ENCODE measurements at regions not wholly inside any gene's neighbourhood (a gene's known extent, or its start where the extent isn't known, plus 50 kb on each side); places are given as distances from the start of the nearest gene placed in this dataset.
"Not testable (repeated sequence)": the region's sequence is repeated elsewhere in the genome, so short reads cannot be mapped to it uniquely, and the experiment has no call there.

- no peaks in the 10 kb centered on the region for H3K36me3 Mint-ChIP-seq
- H3K27ac Mint-ChIP-seq, result no peak overlapping the region
- no peaks in the 10 kb centered on the region for H3K4me1 Mint-ChIP-seq
- H3K27me3 Mint-ChIP-seq, result no peaks in the 10 kb centered on the region
- H3K4me3 Mint-ChIP-seq, result no peak overlapping the region
- H3K9me3 Mint-ChIP-seq, result no peaks in the 10 kb centered on the region
- DNase-seq, result no peak
These were observed 665.0 kb upstream of the SLITRK6 start for GRCh38 chr13:86464193-86464592.

- no peaks in the 10 kb centered on the region for H3K36me3 Mint-ChIP-seq
- no peaks in the 10 kb centered on the region for H3K4me1 Mint-ChIP-seq
- no peaks in the 10 kb centered on the region for H3K27me3 Mint-ChIP-seq
- H3K9me3 Mint-ChIP-seq, result peaks cover 8% of the 10 kb centered on the region
- no peak overlapping the region for H3K27ac Mint-ChIP-seq
- H3K4me3 Mint-ChIP-seq, result no peak overlapping the region
- no peak for DNase-seq
These were observed 675.8 kb upstream of the SLITRK6 start for GRCh38 chr13:86474971-86475370.

- Mint-ChIP-seq H3K27ac (no peak overlapping the region), H3K4me1 (no peaks in the 10 kb centered on the region), H3K4me3 (no peak overlapping the region), H3K27me3 (no peaks in the 10 kb centered on the region), H3K36me3 (no peaks in the 10 kb centered on the region), H3K9me3 (peaks cover 7% of the 10 kb centered on the region)
- no peak for DNase-seq
These were observed 677.4 kb upstream of the SLITRK6 start for GRCh38 chr13:86476656-86477055.

- no peak overlapping the region for H3K27ac Mint-ChIP-seq
- no peaks in the 10 kb centered on the region for H3K36me3 Mint-ChIP-seq
- no peak for DNase-seq
- H3K4me1 Mint-ChIP-seq, result no peaks in the 10 kb centered on the region
- H3K27me3 Mint-ChIP-seq, result no peaks in the 10 kb centered on the region
- no peak overlapping the region for H3K4me3 Mint-ChIP-seq
- peaks cover 4% of the 10 kb centered on the region for H3K9me3 Mint-ChIP-seq
These were observed 687.4 kb upstream of the SLITRK6 start for GRCh38 chr13:86486582-86486981.

GRCh38 chr13:86491121-86491520 lies 691.9 kb upstream of the SLITRK6 start:
- H3K27ac Mint-ChIP-seq, result no peak overlapping the region
- H3K27me3 Mint-ChIP-seq, result no peaks in the 10 kb centered on the region
- H3K4me3 Mint-ChIP-seq, result no peak overlapping the region
- no peaks in the 10 kb centered on the region for H3K4me1 Mint-ChIP-seq
- no peak for DNase-seq
- no peaks in the 10 kb centered on the region for H3K9me3 Mint-ChIP-seq
- no peaks in the 10 kb centered on the region for H3K36me3 Mint-ChIP-seq

GRCh38 chr13:86501931-86502330 lies 702.7 kb upstream of the SLITRK6 start:
- not testable (repeated sequence) for H3K36me3 Mint-ChIP-seq, H3K27ac Mint-ChIP-seq, H3K27me3 Mint-ChIP-seq, H3K4me3 Mint-ChIP-seq, DNase-seq, H3K9me3 Mint-ChIP-seq, H3K4me1 Mint-ChIP-seq

- no peaks in the 10 kb centered on the region for H3K36me3 Mint-ChIP-seq
- H3K4me1 Mint-ChIP-seq, result no peaks in the 10 kb centered on the region
- H3K27me3 Mint-ChIP-seq, result no peaks in the 10 kb centered on the region
- H3K27ac Mint-ChIP-seq, result no peak overlapping the region
- H3K9me3 Mint-ChIP-seq, result peaks cover 5% of the 10 kb centered on the region
- no peak overlapping the region for H3K4me3 Mint-ChIP-seq
- DNase-seq, result no peak
These were observed 711.6 kb upstream of the SLITRK6 start for GRCh38 chr13:86510792-86511191.

GRCh38 chr13:86541461-86541860 lies 742.2 kb upstream of the SLITRK6 start:
- Mint-ChIP-seq H3K27ac (no peak overlapping the region), H3K4me1 (no peaks in the 10 kb centered on the region), H3K36me3 (no peaks in the 10 kb centered on the region)

GRCh38 chr13:86554066-86554465 lies 754.8 kb upstream of the SLITRK6 start:
- Mint-ChIP-seq H3K27ac (no peak overlapping the region), H3K4me3 (no peak overlapping the region), H3K4me1 (no peaks in the 10 kb centered on the region), H3K36me3 (no peaks in the 10 kb centered on the region), H3K9me3 (peaks cover 3% of the 10 kb centered on the region), H3K27me3 (no peaks in the 10 kb centered on the region)
- DNase-seq, result no peak

More at GRCh38 chr13:86541461-86541860, 742.2 kb upstream of the SLITRK6 start:
- no peaks in the 10 kb centered on the region for H3K27me3 Mint-ChIP-seq
- H3K9me3 Mint-ChIP-seq, result peaks cover 4% of the 10 kb centered on the region
- no peak for DNase-seq
- H3K4me3 Mint-ChIP-seq, result no peak overlapping the region

- DNase-seq, result no peak
- Mint-ChIP-seq H3K27ac (no peak overlapping the region), H3K27me3 (no peaks in the 10 kb centered on the region), H3K4me3 (no peak overlapping the region), H3K4me1 (no peaks in the 10 kb centered on the region), H3K36me3 (no peaks in the 10 kb centered on the region), H3K9me3 (peaks cover 2% of the 10 kb centered on the region)
These were observed 760.7 kb upstream of the SLITRK6 start for GRCh38 chr13:86559901-86560300.

GRCh38 chr13:86562866-86563265 lies 763.6 kb upstream of the SLITRK6 start:
- Mint-ChIP-seq H3K27me3 (no peaks in the 10 kb centered on the region), H3K4me1 (no peaks in the 10 kb centered on the region), H3K9me3 (peaks cover 5% of the 10 kb centered on the region), H3K36me3 (no peaks in the 10 kb centered on the region), H3K27ac (no peak overlapping the region), H3K4me3 (no peak overlapping the region)
- no peak for DNase-seq

GRCh38 chr13:86563308-86563707 lies 764.1 kb upstream of the SLITRK6 start:
- Mint-ChIP-seq H3K27ac (no peak overlapping the region), H3K4me3 (no peak overlapping the region), H3K9me3 (peaks cover 3% of the 10 kb centered on the region), H3K36me3 (no peaks in the 10 kb centered on the region), H3K27me3 (no peaks in the 10 kb centered on the region), H3K4me1 (no peaks in the 10 kb centered on the region)
- DNase-seq, result no peak

GRCh38 chr13:86567119-86567518 lies 767.9 kb upstream of the SLITRK6 start:
- Mint-ChIP-seq H3K27ac (no peak overlapping the region), H3K36me3 (no peaks in the 10 kb centered on the region), H3K9me3 (peaks cover 6% of the 10 kb centered on the region), H3K4me3 (no peak overlapping the region), H3K4me1 (no peaks in the 10 kb centered on the region), H3K27me3 (no peaks in the 10 kb centered on the region)
- DNase-seq, result no peak

GRCh38 chr13:86569119-86569518 lies 769.9 kb upstream of the SLITRK6 start:
- no peak overlapping the region for H3K27ac Mint-ChIP-seq
- no peaks in the 10 kb centered on the region for H3K27me3 Mint-ChIP-seq
- DNase-seq, result no peak
- no peaks in the 10 kb centered on the region for H3K36me3 Mint-ChIP-seq
- peaks cover 6% of the 10 kb centered on the region for H3K9me3 Mint-ChIP-seq
- no peak overlapping the region for H3K4me3 Mint-ChIP-seq
- no peaks in the 10 kb centered on the region for H3K4me1 Mint-ChIP-seq

- Mint-ChIP-seq H3K4me1 (no peaks in the 10 kb centered on the region), H3K9me3 (peaks cover 6% of the 10 kb centered on the region), H3K27ac (no peak overlapping the region), H3K36me3 (no peaks in the 10 kb centered on the region), H3K27me3 (no peaks in the 10 kb centered on the region), H3K4me3 (no peak overlapping the region)
- DNase-seq, result no peak
These were observed 770.8 kb upstream of the SLITRK6 start for GRCh38 chr13:86569974-86570373.

GRCh38 chr13:86572115-86572514 lies 772.9 kb upstream of the SLITRK6 start:
- DNase-seq, result no peak
- Mint-ChIP-seq H3K4me3 (no peak overlapping the region), H3K27ac (no peak overlapping the region), H3K36me3 (no peaks in the 10 kb centered on the region), H3K27me3 (no peaks in the 10 kb centered on the region), H3K4me1 (no peaks in the 10 kb centered on the region), H3K9me3 (peaks cover 4% of the 10 kb centered on the region)

- no peaks in the 10 kb centered on the region for H3K4me1 Mint-ChIP-seq
- H3K27ac Mint-ChIP-seq, result no peak overlapping the region
- H3K4me3 Mint-ChIP-seq, result no peak overlapping the region
- peaks cover 1% of the 10 kb centered on the region for H3K9me3 Mint-ChIP-seq
- H3K36me3 Mint-ChIP-seq, result no peaks in the 10 kb centered on the region
- H3K27me3 Mint-ChIP-seq, result no peaks in the 10 kb centered on the region
- DNase-seq, result no peak
These were observed 780.4 kb upstream of the SLITRK6 start for GRCh38 chr13:86579662-86580061.

All from activated naive CD8-positive, alpha-beta T cell treated with anti-CD3 and anti-CD28 coated beads for 36 hours (primary cell).